ENCODE measurements at regions not wholly inside any gene's neighbourhood (a gene's known extent, or its start where the extent isn't known, plus 50 kb on each side); places are given as distances from the start of the nearest gene placed in this dataset.

GRCh38 chr2:177031438-177032180 lies 181.0 kb upstream of the HNRNPA3 start:
- H3K4me3 ChIP-seq (ENCODE audit: extremely low read depth, insufficient read depth, low read length, poor library complexity, severe bottlenecking) = no peak overlapping the region
- no peaks in the 10 kb centered on the region for H3K36me3 ChIP-seq (ENCODE audit: control insufficient read depth, insufficient read depth, low read length)
- no peaks in the 10 kb centered on the region for H3K9me3 ChIP-seq (ENCODE audit: control insufficient read depth, low read length)
- H3K27ac ChIP-seq (ENCODE audit: low read depth, low read length, severe bottlenecking) = no peak overlapping the region
- H3K4me1 ChIP-seq (ENCODE audit: control insufficient read depth, insufficient read depth, low read length, poor library complexity, severe bottlenecking) = no peaks in the 10 kb centered on the region
- 75 to 86% methylated on average over 1 to 3 of the region's 3 CpGs for WGBS, 2 experiments (ENCODE audit: insufficient coverage in 2 of 2)

- Histone ChIP-seq H3K36me3 (ENCODE audit: control insufficient read depth, insufficient read depth, low read length) (no peaks in the 10 kb centered on the region), H3K9me3 (ENCODE audit: control insufficient read depth, low read length) (no peaks in the 10 kb centered on the region), H3K27ac (ENCODE audit: low read depth, low read length, severe bottlenecking) (no peak overlapping the region), H3K4me3 (ENCODE audit: extremely low read depth, insufficient read depth, low read length, poor library complexity, severe bottlenecking) (no peak overlapping the region), H3K4me1 (ENCODE audit: control insufficient read depth, insufficient read depth, low read length, poor library complexity, severe bottlenecking) (no peaks in the 10 kb centered on the region)
- WGBS, 2 experiments (ENCODE audit: insufficient coverage in 2 of 2) = 77 to 100% methylated on average over 1 to 2 of the region's 3 CpGs
Measured at GRCh38 chr2:177036747-177037146, 175.8 kb upstream of the HNRNPA3 start.

- 91% methylated on average over 1 of the region's 2 CpGs; no CpG with 5 or more reads in 1 of the 2 experiments for WGBS, 2 experiments (ENCODE audit: insufficient coverage in 2 of 2)
- H3K9me3 ChIP-seq (ENCODE audit: control insufficient read depth, low read length) = no peaks in the 10 kb centered on the region
- H3K36me3 ChIP-seq (ENCODE audit: control insufficient read depth, insufficient read depth, low read length) = no peaks in the 10 kb centered on the region
- no peaks in the 10 kb centered on the region for H3K4me1 ChIP-seq (ENCODE audit: control insufficient read depth, insufficient read depth, low read length, poor library complexity, severe bottlenecking)
- no peak overlapping the region for H3K27ac ChIP-seq (ENCODE audit: low read depth, low read length, severe bottlenecking)
- H3K4me3 ChIP-seq (ENCODE audit: extremely low read depth, insufficient read depth, low read length, poor library complexity, severe bottlenecking) = no peak overlapping the region
Measured at GRCh38 chr2:177037569-177037968, 175.0 kb upstream of the HNRNPA3 start.

GRCh38 chr2:177038787-177039484 lies 173.7 kb upstream of the HNRNPA3 start:
- Histone ChIP-seq H3K4me3 (ENCODE audit: extremely low read depth, insufficient read depth, low read length, poor library complexity, severe bottlenecking) (no peak overlapping the region), H3K27ac (ENCODE audit: low read depth, low read length, severe bottlenecking) (no peak overlapping the region), H3K4me1 (ENCODE audit: control insufficient read depth, insufficient read depth, low read length, poor library complexity, severe bottlenecking) (no peaks in the 10 kb centered on the region), H3K9me3 (ENCODE audit: control insufficient read depth, low read length) (no peaks in the 10 kb centered on the region), H3K36me3 (ENCODE audit: control insufficient read depth, insufficient read depth, low read length) (no peaks in the 10 kb centered on the region)
- WGBS, 2 experiments (ENCODE audit: insufficient coverage in 2 of 2) = 75 to 91% methylated on average over 3 to 9 of the region's 14 CpGs

- Histone ChIP-seq H3K27ac (ENCODE audit: low read depth, low read length, severe bottlenecking) (no peak overlapping the region), H3K4me1 (ENCODE audit: control insufficient read depth, insufficient read depth, low read length, poor library complexity, severe bottlenecking) (no peaks in the 10 kb centered on the region), H3K9me3 (ENCODE audit: control insufficient read depth, low read length) (no peaks in the 10 kb centered on the region), H3K36me3 (ENCODE audit: control insufficient read depth, insufficient read depth, low read length) (no peaks in the 10 kb centered on the region), H3K4me3 (ENCODE audit: extremely low read depth, insufficient read depth, low read length, poor library complexity, severe bottlenecking) (no peak overlapping the region)
- WGBS, 2 experiments (ENCODE audit: insufficient coverage in 2 of 2) = no CpG with 5 or more reads among the region's 3 CpGs
Measured at GRCh38 chr2:177042311-177042710, 170.3 kb upstream of the HNRNPA3 start.

GRCh38 chr2:177044671-177045070 lies 167.9 kb upstream of the HNRNPA3 start:
- Histone ChIP-seq H3K9me3 (ENCODE audit: control insufficient read depth, low read length) (no peaks in the 10 kb centered on the region), H3K4me1 (ENCODE audit: control insufficient read depth, insufficient read depth, low read length, poor library complexity, severe bottlenecking) (no peaks in the 10 kb centered on the region), H3K27ac (ENCODE audit: low read depth, low read length, severe bottlenecking) (no peak overlapping the region), H3K4me3 (ENCODE audit: extremely low read depth, insufficient read depth, low read length, poor library complexity, severe bottlenecking) (no peak overlapping the region), H3K36me3 (ENCODE audit: control insufficient read depth, insufficient read depth, low read length) (no peaks in the 10 kb centered on the region)
- 80 to 94% methylated on average over 2 of the region's 2 CpGs for WGBS, 2 experiments (ENCODE audit: insufficient coverage in 2 of 2)

GRCh38 chr2:177048981-177049380 lies 163.6 kb upstream of the HNRNPA3 start:
- Histone ChIP-seq H3K4me3 (ENCODE audit: extremely low read depth, insufficient read depth, low read length, poor library complexity, severe bottlenecking) (no peak overlapping the region), H3K9me3 (ENCODE audit: control insufficient read depth, low read length) (no peaks in the 10 kb centered on the region), H3K27ac (ENCODE audit: low read depth, low read length, severe bottlenecking) (no peak overlapping the region), H3K36me3 (ENCODE audit: control insufficient read depth, insufficient read depth, low read length) (no peaks in the 10 kb centered on the region), H3K4me1 (ENCODE audit: control insufficient read depth, insufficient read depth, low read length, poor library complexity, severe bottlenecking) (no peaks in the 10 kb centered on the region)

GRCh38 chr2:177051278-177051677 lies 161.3 kb upstream of the HNRNPA3 start:
- Histone ChIP-seq H3K4me1 (ENCODE audit: control insufficient read depth, insufficient read depth, low read length, poor library complexity, severe bottlenecking) (no peaks in the 10 kb centered on the region), H3K27ac (ENCODE audit: low read depth, low read length, severe bottlenecking) (no peak overlapping the region), H3K4me3 (ENCODE audit: extremely low read depth, insufficient read depth, low read length, poor library complexity, severe bottlenecking) (no peak overlapping the region), H3K36me3 (ENCODE audit: control insufficient read depth, insufficient read depth, low read length) (no peaks in the 10 kb centered on the region), H3K9me3 (ENCODE audit: control insufficient read depth, low read length) (no peaks in the 10 kb centered on the region)
- 100% methylated on average over 1 of the region's 1 CpG; no CpG with 5 or more reads in 1 of the 2 experiments for WGBS, 2 experiments (ENCODE audit: insufficient coverage in 2 of 2)

- Histone ChIP-seq H3K27ac (ENCODE audit: low read depth, low read length, severe bottlenecking) (no peak overlapping the region), H3K4me1 (ENCODE audit: control insufficient read depth, insufficient read depth, low read length, poor library complexity, severe bottlenecking) (no peaks in the 10 kb centered on the region), H3K4me3 (ENCODE audit: extremely low read depth, insufficient read depth, low read length, poor library complexity, severe bottlenecking) (no peak overlapping the region), H3K36me3 (ENCODE audit: control insufficient read depth, insufficient read depth, low read length) (no peaks in the 10 kb centered on the region), H3K9me3 (ENCODE audit: control insufficient read depth, low read length) (no peaks in the 10 kb centered on the region)
- 85 to 88% methylated on average over 4 of the region's 4 CpGs for WGBS, 2 experiments (ENCODE audit: insufficient coverage in 2 of 2)
Measured at GRCh38 chr2:177052471-177052870, 160.1 kb upstream of the HNRNPA3 start.

- 92 to 100% methylated on average over 2 of the region's 3 CpGs for WGBS, 2 experiments (ENCODE audit: insufficient coverage in 2 of 2)
Measured at GRCh38 chr2:177053038-177053437, 159.6 kb upstream of the HNRNPA3 start.

GRCh38 chr2:177053716-177054115 lies 158.9 kb upstream of the HNRNPA3 start:
- Histone ChIP-seq H3K36me3 (ENCODE audit: control insufficient read depth, insufficient read depth, low read length) (no peaks in the 10 kb centered on the region), H3K27ac (ENCODE audit: low read depth, low read length, severe bottlenecking) (no peak overlapping the region), H3K4me3 (ENCODE audit: extremely low read depth, insufficient read depth, low read length, poor library complexity, severe bottlenecking) (no peak overlapping the region), H3K9me3 (ENCODE audit: control insufficient read depth, low read length) (no peaks in the 10 kb centered on the region), H3K4me1 (ENCODE audit: control insufficient read depth, insufficient read depth, low read length, poor library complexity, severe bottlenecking) (no peaks in the 10 kb centered on the region)
- WGBS, 2 experiments (ENCODE audit: insufficient coverage in 2 of 2) = no CpG with 5 or more reads among the region's 1 CpG

More at GRCh38 chr2:177053038-177053437, 159.6 kb upstream of the HNRNPA3 start:
- Histone ChIP-seq H3K4me3 (ENCODE audit: extremely low read depth, insufficient read depth, low read length, poor library complexity, severe bottlenecking) (no peak overlapping the region), H3K4me1 (ENCODE audit: control insufficient read depth, insufficient read depth, low read length, poor library complexity, severe bottlenecking) (no peaks in the 10 kb centered on the region), H3K9me3 (ENCODE audit: control insufficient read depth, low read length) (no peaks in the 10 kb centered on the region), H3K36me3 (ENCODE audit: control insufficient read depth, insufficient read depth, low read length) (no peaks in the 10 kb centered on the region), H3K27ac (ENCODE audit: low read depth, low read length, severe bottlenecking) (no peak overlapping the region)
